Cardiac fibroblast (primary cell): ENCODE measurements at regions not wholly inside any gene's neighbourhood (a gene's known extent, or its start where the extent isn't known, plus 50 kb on each side); places are given as distances from the start of the nearest gene placed in this dataset.

ENCODE experiments used
- DNase-seq, 2 donors: peaks; one replicate each; pipeline versions ENCODE4 v3.0.0 to v3.0.0-alpha.2; 2010; ENCODE audit warnings: low read depth in 2 of 2
- H3K4me3 ChIP-seq, 2 donors: replicated peaks in 1 of 2; 1 replicate in 1 of 2; 2 replicates in 1 of 2; pipeline ENCODE4 v1.5.1; 2011; ENCODE audit warnings: low read depth in 2 of 2, low read length in 2 of 2, mild to moderate bottlenecking in 2 of 2, moderate library complexity in 1 of 2
- TF ChIP-seq, protein P1 (sequence below): IDR thresholded peaks from one replicate; pipeline ENCODE4 v1.5.1; 2011; ENCODE audit warnings: low read depth, mild to moderate bottlenecking, low read length, inconsistent platforms

GRCh38 chr2:239777219-239777618 is 247.9 kb downstream of the NDUFA10 start:
- no peak for DNase-seq
- no peak overlapping the region for H3K4me3 ChIP-seq
- TF ChIP-seq, protein P1, sequence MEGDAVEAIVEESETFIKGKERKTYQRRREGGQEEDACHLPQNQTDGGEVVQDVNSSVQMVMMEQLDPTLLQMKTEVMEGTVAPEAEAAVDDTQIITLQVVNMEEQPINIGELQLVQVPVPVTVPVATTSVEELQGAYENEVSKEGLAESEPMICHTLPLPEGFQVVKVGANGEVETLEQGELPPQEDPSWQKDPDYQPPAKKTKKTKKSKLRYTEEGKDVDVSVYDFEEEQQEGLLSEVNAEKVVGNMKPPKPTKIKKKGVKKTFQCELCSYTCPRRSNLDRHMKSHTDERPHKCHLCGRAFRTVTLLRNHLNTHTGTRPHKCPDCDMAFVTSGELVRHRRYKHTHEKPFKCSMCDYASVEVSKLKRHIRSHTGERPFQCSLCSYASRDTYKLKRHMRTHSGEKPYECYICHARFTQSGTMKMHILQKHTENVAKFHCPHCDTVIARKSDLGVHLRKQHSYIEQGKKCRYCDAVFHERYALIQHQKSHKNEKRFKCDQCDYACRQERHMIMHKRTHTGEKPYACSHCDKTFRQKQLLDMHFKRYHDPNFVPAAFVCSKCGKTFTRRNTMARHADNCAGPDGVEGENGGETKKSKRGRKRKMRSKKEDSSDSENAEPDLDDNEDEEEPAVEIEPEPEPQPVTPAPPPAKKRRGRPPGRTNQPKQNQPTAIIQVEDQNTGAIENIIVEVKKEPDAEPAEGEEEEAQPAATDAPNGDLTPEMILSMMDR = no peak

GRCh38 chr2:239776436-239777005 is 248.6 kb downstream of the NDUFA10 start:
- TF ChIP-seq, protein P1 = no peak
- no peak for DNase-seq
- no peak overlapping the region for H3K4me3 ChIP-seq

DNA sequence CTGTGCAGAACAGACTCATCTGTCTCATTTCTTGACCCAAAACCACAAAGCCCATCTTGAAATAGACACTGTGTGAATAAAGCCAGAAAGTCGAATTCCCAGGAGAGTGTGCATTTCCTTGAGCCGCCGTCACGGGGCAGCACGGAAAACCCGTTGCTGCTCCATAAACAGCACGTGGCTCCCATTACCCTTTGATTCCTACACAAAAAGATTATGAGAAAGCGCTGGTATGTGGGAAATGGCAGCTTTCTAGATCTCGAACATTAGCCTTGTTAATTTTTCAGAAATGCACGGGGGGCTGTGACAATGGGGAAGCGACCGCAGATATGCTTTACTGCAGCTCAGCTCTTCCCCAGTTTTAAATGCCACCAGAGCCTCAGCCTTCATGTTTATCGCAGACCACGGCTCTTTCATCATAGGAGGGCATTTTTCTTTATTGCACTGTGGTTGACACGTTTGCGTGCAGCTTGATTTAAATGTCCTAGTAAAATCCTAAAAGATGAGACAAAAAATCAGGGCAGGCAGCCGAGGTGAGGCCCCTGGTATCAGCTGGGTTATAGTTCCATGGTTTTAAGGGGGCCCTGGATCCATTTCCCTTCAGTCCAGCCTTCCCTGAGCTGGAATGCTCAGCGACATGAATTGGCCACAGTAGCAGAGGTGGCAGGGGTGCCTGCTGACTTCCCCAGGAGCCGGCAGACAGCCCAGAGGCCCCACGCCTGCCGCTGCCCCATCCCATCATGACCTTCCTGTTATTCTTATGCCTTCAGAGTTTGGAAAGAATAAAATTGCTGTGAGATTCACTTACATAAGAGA is 249.3 kb downstream of the NDUFA10 start:
- no peak for DNase-seq
- TF ChIP-seq, protein P1 = no peak
- no peak overlapping the region for H3K4me3 ChIP-seq

- TF ChIP-seq, protein P1 = no peak
- no peak overlapping the region for H3K4me3 ChIP-seq
- DNase-seq = no peak
Observed at GRCh38 chr2:239774933-239775622, 250.1 kb downstream of the NDUFA10 start.

DNA sequence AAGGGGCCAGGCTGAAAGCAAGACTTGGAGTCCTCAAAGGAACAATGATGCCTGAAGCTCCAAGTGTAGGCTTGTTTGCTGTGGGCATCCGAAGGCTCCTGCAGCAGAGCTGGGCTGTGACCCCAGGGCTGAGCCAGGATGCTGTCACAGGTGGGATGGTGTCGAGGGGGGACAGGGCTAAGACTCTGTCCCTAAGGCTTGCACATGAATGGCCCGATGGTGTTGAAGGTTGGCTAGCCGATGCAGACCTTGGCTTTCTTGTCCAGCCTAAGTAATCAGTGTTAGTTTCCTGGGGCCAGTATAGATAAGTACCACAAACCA is 251.0 kb downstream of the NDUFA10 start:
- no peak overlapping the region for H3K4me3 ChIP-seq
- TF ChIP-seq, protein P1 = no peak
- no peak for DNase-seq

DNA sequence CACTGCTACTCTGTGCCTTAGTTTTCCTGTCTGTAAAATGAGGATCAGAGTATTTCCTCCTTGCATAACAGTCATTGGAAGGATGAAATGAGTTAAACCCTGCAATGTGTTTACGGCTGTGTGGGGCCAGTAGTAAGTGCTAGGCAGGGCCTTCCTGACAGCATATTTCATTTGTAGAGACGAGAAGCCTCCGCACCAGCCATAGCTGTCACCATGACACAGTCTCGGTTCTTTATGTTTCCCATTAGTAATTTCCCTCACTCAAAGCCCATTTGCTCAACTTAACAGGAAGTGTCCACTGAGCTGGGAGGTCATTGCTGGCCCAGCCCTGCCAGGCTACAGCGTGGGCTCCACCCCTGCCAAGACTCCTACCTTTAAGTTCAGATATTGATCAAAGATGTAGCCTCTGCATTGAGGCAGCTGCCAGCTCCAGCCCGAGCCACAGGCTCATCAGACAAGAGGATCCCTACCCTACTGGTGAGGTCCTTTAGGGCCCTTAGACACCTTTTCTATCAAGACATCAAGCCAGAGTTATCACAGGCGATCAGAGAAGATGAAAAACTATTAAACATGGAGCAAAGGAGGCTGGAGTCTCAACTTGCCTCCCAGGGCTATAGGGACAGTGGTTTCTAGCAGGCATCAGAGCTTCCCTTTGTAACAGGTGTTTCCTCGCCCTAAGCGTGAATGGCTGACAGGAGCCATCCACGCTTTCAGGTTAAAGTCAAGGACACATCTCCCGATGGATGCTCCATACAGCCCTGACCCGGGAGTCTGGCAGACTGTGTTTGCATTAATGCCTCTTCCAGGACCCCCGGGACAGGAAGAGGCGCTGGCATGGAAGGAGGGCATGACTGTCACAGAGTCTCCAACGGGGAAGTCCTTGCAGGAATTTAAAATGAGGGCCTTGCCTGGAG is 251.7 kb downstream of the NDUFA10 start:
- no peak overlapping the region for H3K4me3 ChIP-seq
- DNase-seq = no peak
- TF ChIP-seq, protein P1 = no peak
